HEK293 (cell line): ENCODE measurements at regions not wholly inside any gene's neighbourhood (a gene's known extent, or its start where the extent isn't known, plus 50 kb on each side); places are given as distances from the start of the nearest gene placed in this dataset.
"Not testable (repeated sequence)": the region's sequence is repeated elsewhere in the genome, so short reads cannot be mapped to it uniquely, and the experiment has no call there.

Experiments used
- CTCF ChIP-seq: fragments of 450-650 bp; formaldehyde crosslinking; IDR thresholded peaks from 2 replicates; pipeline ENCODE4 v1.5.1; 2016; ENCODE audit warnings: missing biosample characterization, missing genetic modification characterization
- TF ChIP-seq, protein P1 (sequence below): fragments of 450-650 bp; formaldehyde crosslinking; IDR thresholded peaks from 2 replicates; pipeline ENCODE4 v1.5.1; 2016; ENCODE audit warnings: missing biosample characterization, missing genetic modification characterization

GRCh38 chr16:18710659-18711058 is 79.5 kb downstream of the RPS15A start:
- TF ChIP-seq CTCF (tag by site-specific recombination) = not testable (repeated sequence)
- TF ChIP-seq, protein P1, sequence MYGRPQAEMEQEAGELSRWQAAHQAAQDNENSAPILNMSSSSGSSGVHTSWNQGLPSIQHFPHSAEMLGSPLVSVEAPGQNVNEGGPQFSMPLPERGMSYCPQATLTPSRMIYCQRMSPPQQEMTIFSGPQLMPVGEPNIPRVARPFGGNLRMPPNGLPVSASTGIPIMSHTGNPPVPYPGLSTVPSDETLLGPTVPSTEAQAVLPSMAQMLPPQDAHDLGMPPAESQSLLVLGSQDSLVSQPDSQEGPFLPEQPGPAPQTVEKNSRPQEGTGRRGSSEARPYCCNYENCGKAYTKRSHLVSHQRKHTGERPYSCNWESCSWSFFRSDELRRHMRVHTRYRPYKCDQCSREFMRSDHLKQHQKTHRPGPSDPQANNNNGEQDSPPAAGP = not testable (repeated sequence)
